Activated CD8-positive, alpha-beta T cell treated with anti-CD3 and anti-CD28 coated beads for 36 hours (primary cell): ENCODE measurements at regions not wholly inside any gene's neighbourhood (a gene's known extent, or its start where the extent isn't known, plus 50 kb on each side); places are given as distances from the start of the nearest gene placed in this dataset.

Experiments
- ATAC-seq: fragments of 200-7000 bp; cut with Tn5 transposase; one replicate; pipeline ENCODE4 v1.10.0; 2021; ENCODE audit warnings: mild to moderate bottlenecking, moderate library complexity
- CTCF ChIA-PET: fragments of 350-600 bp; sonication (Branson Sonifier 250); formaldehyde crosslinking; loops from one replicate; lab custom pipeline; 2021; ENCODE audit warnings: antibody characterized with exemption; lab: Charles Lee
- POLR2A ChIA-PET: fragments of 350-600 bp; sonication (Branson Sonifier 250); formaldehyde crosslinking; loops from one replicate; lab custom pipeline; 2021; ENCODE audit warnings: antibody characterized with exemption; lab: Charles Lee
- DNase-seq: peaks from one replicate; pipeline ENCODE4 v3.0.0-alpha.2; 2020
- H3K27ac Mint-ChIP-seq: one replicate; pipeline ENCODE4 v1.8.0; 2021; ENCODE audit warnings: mild to moderate bottlenecking, mixed read lengths
- H3K27me3 Mint-ChIP-seq: one replicate; pipeline ENCODE4 v1.8.0; 2021; ENCODE audit warnings: mixed read lengths
- H3K36me3 Mint-ChIP-seq: one replicate; pipeline ENCODE4 v1.8.0; 2021; ENCODE audit warnings: low read depth, mixed read lengths
- H3K4me1 Mint-ChIP-seq: one replicate; pipeline ENCODE4 v1.8.0; 2021; ENCODE audit warnings: low read depth, mixed read lengths
- H3K4me3 Mint-ChIP-seq: one replicate; pipeline ENCODE4 v1.8.0; 2021; ENCODE audit warnings: mild to moderate bottlenecking, moderate library complexity, mixed read lengths
- H3K9me3 Mint-ChIP-seq: one replicate; pipeline ENCODE4 v1.8.0; 2021; ENCODE audit warnings: mixed read lengths
- intact Hi-C: fragments of 100-400 bp; cut with micrococcal nuclease; formaldehyde crosslinking; loops from one replicate; pipeline ENCODE4 v1.10.0; 2022
- TF ChIP-seq, protein P1 (sequence below): fragments of 200-600 bp; IDR thresholded peaks from one replicate; pipeline ENCODE4 v1.8.0; 2022; ENCODE audit warnings: antibody characterized with exemption, mild to moderate bottlenecking

DNA sequence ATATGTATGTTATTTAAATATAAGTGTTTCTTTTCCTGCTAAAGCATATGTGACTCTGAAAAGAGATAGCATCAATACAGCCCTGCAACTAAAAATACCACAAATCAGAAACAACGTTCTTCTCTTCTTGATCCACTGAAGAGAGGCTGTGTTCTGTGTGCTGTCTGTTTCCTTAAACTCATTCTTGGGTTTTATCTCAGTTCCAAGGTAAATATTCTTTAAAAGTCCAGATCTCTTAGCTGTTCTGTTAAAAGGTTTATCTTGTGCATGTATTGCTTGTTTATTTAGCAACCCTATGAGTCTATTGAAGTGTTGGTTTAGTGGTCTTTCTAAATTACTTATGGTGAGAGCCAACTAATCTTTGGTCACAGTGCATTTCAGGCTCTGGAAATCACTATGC is 173.3 kb upstream of the NT5C1B start:
- DNase-seq: no peak
- Mint-ChIP-seq H3K36me3 (peaks cover 4% of the 10 kb centered on the region), H3K9me3 (peaks cover 13% of the 10 kb centered on the region), H3K27me3 (no peaks in the 10 kb centered on the region), H3K4me3 (no peak overlapping the region), H3K27ac (no peak overlapping the region), H3K4me1 (no peaks in the 10 kb centered on the region)
- ATAC-seq: no peak
- ChIA-PET POLR2A (no interaction called here), CTCF (no interaction called here)
- intact Hi-C loops: no loop called here
- TF ChIP-seq, protein P1, sequence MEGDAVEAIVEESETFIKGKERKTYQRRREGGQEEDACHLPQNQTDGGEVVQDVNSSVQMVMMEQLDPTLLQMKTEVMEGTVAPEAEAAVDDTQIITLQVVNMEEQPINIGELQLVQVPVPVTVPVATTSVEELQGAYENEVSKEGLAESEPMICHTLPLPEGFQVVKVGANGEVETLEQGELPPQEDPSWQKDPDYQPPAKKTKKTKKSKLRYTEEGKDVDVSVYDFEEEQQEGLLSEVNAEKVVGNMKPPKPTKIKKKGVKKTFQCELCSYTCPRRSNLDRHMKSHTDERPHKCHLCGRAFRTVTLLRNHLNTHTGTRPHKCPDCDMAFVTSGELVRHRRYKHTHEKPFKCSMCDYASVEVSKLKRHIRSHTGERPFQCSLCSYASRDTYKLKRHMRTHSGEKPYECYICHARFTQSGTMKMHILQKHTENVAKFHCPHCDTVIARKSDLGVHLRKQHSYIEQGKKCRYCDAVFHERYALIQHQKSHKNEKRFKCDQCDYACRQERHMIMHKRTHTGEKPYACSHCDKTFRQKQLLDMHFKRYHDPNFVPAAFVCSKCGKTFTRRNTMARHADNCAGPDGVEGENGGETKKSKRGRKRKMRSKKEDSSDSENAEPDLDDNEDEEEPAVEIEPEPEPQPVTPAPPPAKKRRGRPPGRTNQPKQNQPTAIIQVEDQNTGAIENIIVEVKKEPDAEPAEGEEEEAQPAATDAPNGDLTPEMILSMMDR: no peak

DNA sequence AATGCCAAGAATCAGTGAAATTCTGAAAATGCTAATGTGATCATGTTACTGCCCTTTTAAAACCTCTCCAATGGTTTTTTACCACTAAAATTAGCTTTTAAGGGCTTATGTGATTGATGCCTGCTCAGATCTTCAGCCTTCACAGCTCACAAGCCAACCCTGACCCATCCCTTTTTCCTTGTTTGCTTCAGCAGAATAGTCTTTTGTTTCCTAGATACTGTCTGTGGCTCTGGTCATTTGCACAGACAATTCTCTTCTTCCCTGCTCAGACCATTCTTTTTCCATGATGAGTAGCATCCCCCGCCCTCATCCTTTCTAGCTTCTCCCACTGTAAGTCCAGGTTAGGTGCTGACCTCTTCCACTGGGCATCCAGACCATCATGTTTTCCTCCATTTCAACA is 164.9 kb upstream of the NT5C1B start:
- CTCF ChIA-PET: interaction anchor here (1.7 kb wide), 1 partner anchor 234 kb away, joined by 4 read pairs; no protein-coding TSS in a partner anchor
- POLR2A ChIA-PET: no interaction called here
- Mint-ChIP-seq H3K4me1 (no peaks in the 10 kb centered on the region), H3K27me3 (no peaks in the 10 kb centered on the region), H3K9me3 (peaks cover 4% of the 10 kb centered on the region), H3K4me3 (no peak overlapping the region), H3K36me3 (peaks cover 2% of the 10 kb centered on the region), H3K27ac (no peak overlapping the region)
- intact Hi-C loops: loop anchor here (5.0 to 10.0 kb wide), 2 partner anchors 608 to 1111 kb away; no protein-coding TSS in a partner anchor
- no peak for ATAC-seq
- TF ChIP-seq, protein P1: no peak
- no peak for DNase-seq

DNA sequence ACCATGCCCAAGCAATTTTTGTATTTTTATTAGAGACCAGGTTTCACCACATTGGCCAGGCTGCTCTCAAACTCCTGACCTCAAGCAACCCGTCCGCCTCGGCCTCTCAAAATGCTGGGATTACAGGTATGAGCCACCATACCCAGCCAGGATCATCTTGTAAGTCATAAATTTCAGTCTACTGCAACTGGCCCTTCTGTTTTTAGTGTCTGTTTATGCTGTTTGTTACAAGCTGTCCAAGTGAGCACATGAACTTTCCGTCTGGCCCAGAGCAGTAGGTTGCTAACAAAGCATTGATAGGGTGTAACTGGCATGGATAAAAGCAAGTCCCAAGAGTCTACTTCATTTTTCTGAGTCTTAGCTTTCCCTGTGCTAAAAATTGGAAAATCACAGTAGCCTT is 164.4 kb upstream of the NT5C1B start:
- ATAC-seq: no peak
- TF ChIP-seq, protein P1: no peak

DNA sequence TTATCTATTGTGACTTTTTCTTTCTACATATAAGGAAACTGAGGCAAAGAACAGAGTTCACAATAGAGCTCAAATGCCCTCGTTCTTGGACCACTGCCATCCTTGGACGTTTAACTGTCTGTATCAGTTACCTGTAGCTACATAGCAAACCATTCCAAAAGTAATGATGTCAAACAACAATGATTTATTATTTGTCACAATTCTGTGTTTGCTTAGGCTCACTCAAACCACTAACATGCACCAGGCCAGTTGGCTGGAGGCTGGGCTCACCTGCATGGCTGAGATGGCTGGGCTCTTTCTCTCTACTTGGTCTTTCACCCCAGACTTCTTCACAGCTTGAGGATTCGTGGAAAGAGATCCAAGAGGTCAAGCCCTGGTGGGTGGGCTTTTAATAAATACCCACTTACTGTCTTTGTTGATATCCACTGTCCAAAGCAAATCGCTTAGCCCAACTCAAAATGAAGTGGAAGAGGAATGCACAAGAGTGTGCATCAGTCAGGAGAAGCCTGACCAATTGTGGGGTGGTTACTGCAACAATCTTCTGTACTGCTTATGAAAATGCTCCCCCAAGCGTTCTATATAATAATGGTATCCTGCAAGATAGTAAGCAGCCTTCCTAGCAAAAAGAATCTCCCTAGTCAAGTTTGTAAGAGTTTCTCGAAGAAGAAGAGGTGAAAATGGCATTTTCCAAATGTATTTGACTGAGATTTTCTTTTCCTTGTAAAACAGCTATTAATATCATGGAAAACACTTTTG is 163.5 kb upstream of the NT5C1B start:
- Mint-ChIP-seq H3K4me3 (no peak overlapping the region), H3K36me3 (no peaks in the 10 kb centered on the region), H3K4me1 (no peaks in the 10 kb centered on the region), H3K27me3 (no peaks in the 10 kb centered on the region), H3K9me3 (no peaks in the 10 kb centered on the region), H3K27ac (no peak overlapping the region)
- ChIA-PET CTCF (interaction anchor here (0.8 to 1.7 kb wide), 3 partner anchors 9 to 616 kb away, joined by 3 to 5 read pairs (median 4); no protein-coding TSS in a partner anchor), POLR2A (no interaction called here)
- no peak for ATAC-seq
- intact Hi-C loops: loop anchor here (5.0 to 10.0 kb wide), 2 partner anchors 609 to 1112 kb away; no protein-coding TSS in a partner anchor
- TF ChIP-seq, protein P1: no peak
- no peak for DNase-seq

More for the DNA sequence above, 164.4 kb upstream of the NT5C1B start:
- intact Hi-C loops: loop anchor here (5.0 to 10.0 kb wide), 2 partner anchors 609 to 1111 kb away; no protein-coding TSS in a partner anchor
- no peak overlapping the region for H3K4me3 Mint-ChIP-seq
- POLR2A ChIA-PET: no interaction called here
- H3K27ac Mint-ChIP-seq: no peak overlapping the region
- H3K27me3 Mint-ChIP-seq: no peaks in the 10 kb centered on the region
- CTCF ChIA-PET: interaction anchor here (1.7 kb wide), 1 partner anchor 233 kb away, joined by 4 read pairs; no protein-coding TSS in a partner anchor
- H3K9me3 Mint-ChIP-seq: no peaks in the 10 kb centered on the region
- no peaks in the 10 kb centered on the region for H3K4me1 Mint-ChIP-seq
- H3K36me3 Mint-ChIP-seq: no peaks in the 10 kb centered on the region
- no peak for DNase-seq

DNA sequence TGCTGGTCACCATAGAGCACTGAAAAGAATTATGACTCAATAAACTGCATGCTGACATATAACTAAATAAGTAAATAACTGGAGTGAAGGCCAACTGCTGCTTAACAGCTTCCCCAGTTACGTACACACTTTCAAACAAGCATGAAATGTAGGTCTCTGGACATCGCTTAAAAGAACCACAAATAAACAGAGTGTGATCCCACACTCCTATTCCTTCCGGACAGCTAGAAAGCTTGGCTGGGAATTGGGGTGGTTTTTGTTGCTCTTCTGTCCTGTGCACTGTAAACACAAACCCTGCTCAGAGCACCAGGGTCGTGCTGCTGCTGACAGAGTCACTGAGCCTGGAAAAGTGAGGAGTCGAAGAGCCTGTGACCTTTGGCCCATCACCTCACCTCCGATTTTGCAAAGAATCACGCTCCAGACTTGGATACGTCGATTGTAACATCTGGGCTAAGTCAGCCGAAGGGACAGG is 162.7 kb upstream of the NT5C1B start:
- intact Hi-C loops: loop anchor here (5.0 to 10.0 kb wide), 2 partner anchors 610 to 1113 kb away; no protein-coding TSS in a partner anchor
- H3K36me3 Mint-ChIP-seq: no peaks in the 10 kb centered on the region
- POLR2A ChIA-PET: no interaction called here
- DNase-seq (no peak), ATAC-seq (no peak)
- no peak overlapping the region for H3K4me3 Mint-ChIP-seq
- H3K9me3 Mint-ChIP-seq: no peaks in the 10 kb centered on the region
- TF ChIP-seq, protein P1: no peak
- H3K4me1 Mint-ChIP-seq: no peaks in the 10 kb centered on the region
- CTCF ChIA-PET: interaction anchor here (0.8 to 2.5 kb wide), 4 partner anchors 8 to 617 kb away, joined by 3 to 11 read pairs (median 4); no protein-coding TSS in a partner anchor
- H3K27ac Mint-ChIP-seq: no peak overlapping the region
- no peaks in the 10 kb centered on the region for H3K27me3 Mint-ChIP-seq
